Neuronal stem cell (in vitro differentiated cells): ENCODE measurements at regions not wholly inside any gene's neighbourhood (a gene's known extent, or its start where the extent isn't known, plus 50 kb on each side); places are given as distances from the start of the nearest gene placed in this dataset.
A peak's percentile ranks its signal among the peaks of the same experiment; 100 is the strongest.

Experiments used
- DNase-seq: peaks from one replicate; pipeline ENCODE4 v3.0.0-alpha.2; 2013; ENCODE audit warnings: low spot score
- H2AFZ ChIP-seq: one replicate; pipeline ENCODE4 v1.6.1; 2013; ENCODE audit warnings: mild to moderate bottlenecking, low read length, inconsistent platforms
- H2AK5ac ChIP-seq: 2 replicates; pipeline ENCODE4 v1.6.1; 2013; ENCODE audit warnings: low read depth, mild to moderate bottlenecking, inconsistent platforms, low read length, moderate library complexity, mixed read lengths
- H2BK120ac ChIP-seq: 2 replicates; pipeline ENCODE4 v1.6.1; 2013; ENCODE audit warnings: low read depth, mild to moderate bottlenecking, inconsistent platforms, low read length, moderate library complexity, mixed read lengths
- H2BK12ac ChIP-seq: one replicate; pipeline ENCODE4 v1.6.1; 2013; ENCODE audit warnings: low read length, inconsistent platforms
- H2BK15ac ChIP-seq: 2 replicates; pipeline ENCODE4 v1.6.1; 2013; ENCODE audit warnings: mild to moderate bottlenecking, low read length, inconsistent platforms, mixed read lengths
- H2BK5ac ChIP-seq: one replicate; pipeline ENCODE4 v1.6.1; 2013; ENCODE audit warnings: inconsistent platforms, mild to moderate bottlenecking, low read length, moderate library complexity
- H3K14ac ChIP-seq: one replicate; pipeline ENCODE4 v1.6.1; 2013; ENCODE audit warnings: low read length, inconsistent platforms
- H3K18ac ChIP-seq: 2 replicates; pipeline ENCODE4 v1.6.1; 2013; ENCODE audit warnings: low read length, inconsistent platforms
- H3K23ac ChIP-seq: 2 replicates; pipeline ENCODE4 v1.6.1; 2013; ENCODE audit warnings: low read depth, mild to moderate bottlenecking, mixed read lengths, low read length, inconsistent platforms; ENCODE audit not compliant: poor library complexity
- H3K27ac ChIP-seq: replicated peaks from 3 replicates; pipeline ENCODE4 v1.5.1; 2013; ENCODE audit warnings: low read length, inconsistent platforms
- H3K27me3 ChIP-seq, 3 experiments: 2 replicates each; pipeline ENCODE4 v1.6.1; 2013; ENCODE audit warnings: low read length in 3 of 3, mild to moderate bottlenecking in 2 of 3, inconsistent platforms in 1 of 3, low read depth in 1 of 3, mixed read lengths in 1 of 3, moderate library complexity in 1 of 3; ENCODE audit not compliant: control insufficient read depth in 3 of 3, insufficient read depth in 3 of 3
- H3K36me3 ChIP-seq, 2 donors: replicated peaks in 1 of 2; 2 replicates each; pipeline ENCODE4 v1.6.1; 2013; ENCODE audit warnings: low read length in 2 of 2; ENCODE audit not compliant: control insufficient read depth in 2 of 2, insufficient read depth in 2 of 2
- H3K4ac ChIP-seq: 2 replicates; pipeline ENCODE4 v1.6.1; 2013; ENCODE audit warnings: inconsistent platforms, mild to moderate bottlenecking, low read length, moderate library complexity
- H3K4me1 ChIP-seq, 2 donors: 1 replicate in 1 of 2; 2 replicates in 1 of 2; pipeline ENCODE4 v1.6.1; 2013; ENCODE audit warnings: low read length in 2 of 2, low read depth in 1 of 2; ENCODE audit not compliant: control insufficient read depth in 2 of 2, insufficient read depth in 1 of 2
- H3K4me2 ChIP-seq: one replicate; pipeline ENCODE4 v1.6.1; 2013; ENCODE audit warnings: mild to moderate bottlenecking, low read length, inconsistent platforms; ENCODE audit not compliant: insufficient read depth, poor library complexity, severe bottlenecking
- H3K4me3 ChIP-seq, 2 donors: 2 replicates each; pipeline ENCODE4 v1.5.1; 2013; ENCODE audit warnings: low read length in 2 of 2, mild to moderate bottlenecking in 2 of 2, inconsistent platforms in 1 of 2, moderate library complexity in 1 of 2
- H3K79me1 ChIP-seq: one replicate; pipeline ENCODE4 v1.6.1; 2013; ENCODE audit warnings: low read depth, mild to moderate bottlenecking, inconsistent platforms, low read length, moderate library complexity
- H3K9ac ChIP-seq: one replicate; pipeline ENCODE4 v1.6.1; 2013; ENCODE audit warnings: mild to moderate bottlenecking, low read depth, low read length, inconsistent platforms; ENCODE audit not compliant: poor library complexity
- H3K9me3 ChIP-seq, 2 donors: replicated peaks in 1 of 2; 2 replicates each; pipeline versions ENCODE3 to v1.6.1; 2013; ENCODE audit warnings: low read length in 2 of 2, mild to moderate bottlenecking in 2 of 2, inconsistent platforms in 1 of 2, low read depth in 1 of 2, mixed read lengths in 1 of 2, moderate library complexity in 1 of 2; ENCODE audit not compliant: control insufficient read depth in 2 of 2, insufficient read depth in 1 of 2
- H4K8ac ChIP-seq: one replicate; pipeline ENCODE4 v1.6.1; 2013; ENCODE audit warnings: low read depth, mild to moderate bottlenecking, inconsistent platforms, low read length, moderate library complexity
- H4K91ac ChIP-seq: one replicate; pipeline ENCODE4 v1.6.1; 2013; ENCODE audit warnings: low read length, low read depth, mild to moderate bottlenecking, inconsistent platforms; ENCODE audit not compliant: poor library complexity
- WGBS, 2 donors: extraction: QIAGEN DNeasy Blood & Tissue Kit; methylation state at CpG; one replicate each; pipeline ENCODE4 v1.1.7; 2013; ENCODE audit warnings: missing lambda C conversion rate in 2 of 2, mixed read lengths in 1 of 2; ENCODE audit not compliant: insufficient read length in 2 of 2, insufficient replicate concordance in 1 of 2; ENCODE audit errors: extremely low coverage in 2 of 2; 5-methylcytosine and 5-hydroxymethylcytosine counted together

DNA sequence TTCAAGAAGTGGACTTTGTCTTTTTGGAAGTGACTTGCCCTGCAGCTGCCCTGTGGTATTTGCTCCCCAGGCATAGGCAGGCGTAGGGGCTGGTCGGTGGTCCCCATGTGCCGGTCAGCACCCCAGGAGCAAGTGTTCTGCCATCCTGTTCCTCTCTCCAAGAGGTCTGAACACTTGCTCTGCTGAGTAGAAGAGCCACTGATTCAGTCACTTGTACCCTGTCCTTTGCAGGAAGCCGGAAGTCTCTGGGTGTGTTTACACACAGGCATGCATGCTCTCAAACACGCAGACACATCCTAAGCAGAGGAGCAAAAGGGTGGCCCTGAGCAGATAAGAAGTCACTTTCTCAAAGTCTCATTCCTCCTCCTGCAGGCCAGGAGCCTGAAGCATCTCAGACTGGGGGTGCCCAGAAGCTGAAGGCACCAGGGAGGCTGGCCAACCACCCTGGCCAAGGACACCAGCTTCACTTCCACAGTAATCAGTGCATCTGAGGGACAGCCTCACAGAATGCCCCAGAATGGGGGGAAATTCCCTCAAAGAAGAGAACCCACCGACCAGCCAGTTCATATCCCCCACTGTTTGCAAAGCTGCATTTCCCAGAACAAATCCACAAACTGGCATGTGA, 88.7 kb upstream of the POMGNT2 start:
- no peaks in the 10 kb centered on the region for H3K79me1 ChIP-seq
- H3K23ac ChIP-seq, result no peak overlapping the region
- DNase-seq, result no peak
- H2BK12ac ChIP-seq, result no peak overlapping the region
- H3K9me3 ChIP-seq, result peaks cover 0 to 3% of the 10 kb centered on the region in 2 donors
- H3K36me3 ChIP-seq, result no peaks in the 10 kb centered on the region
- no peak overlapping the region for H2BK120ac ChIP-seq
- H3K14ac ChIP-seq, result no peak overlapping the region
- WGBS, 2 donors, result no CpG with 5 or more reads among the region's 6 CpGs
- peaks cover 0 to 3% (median 0%) of the 10 kb centered on the region in 3 experiments for H3K27me3 ChIP-seq
- H2AK5ac ChIP-seq, result no peak overlapping the region
- no peak overlapping the region for H3K4me2 ChIP-seq
- H3K4me1 ChIP-seq, result no peaks in the 10 kb centered on the region
- no peak overlapping the region for H2BK5ac ChIP-seq
- no peak overlapping the region for H3K27ac ChIP-seq
- H3K18ac ChIP-seq, result peak overlapping the region; percentile 23
- no peak overlapping the region for H3K4ac ChIP-seq
- no peak overlapping the region for H3K4me3 ChIP-seq
- no peak overlapping the region for H4K8ac ChIP-seq
- no peak overlapping the region for H3K9ac ChIP-seq
- no peak overlapping the region for H4K91ac ChIP-seq
- no peak overlapping the region for H2BK15ac ChIP-seq
- no peak overlapping the region for H2AFZ ChIP-seq

DNA sequence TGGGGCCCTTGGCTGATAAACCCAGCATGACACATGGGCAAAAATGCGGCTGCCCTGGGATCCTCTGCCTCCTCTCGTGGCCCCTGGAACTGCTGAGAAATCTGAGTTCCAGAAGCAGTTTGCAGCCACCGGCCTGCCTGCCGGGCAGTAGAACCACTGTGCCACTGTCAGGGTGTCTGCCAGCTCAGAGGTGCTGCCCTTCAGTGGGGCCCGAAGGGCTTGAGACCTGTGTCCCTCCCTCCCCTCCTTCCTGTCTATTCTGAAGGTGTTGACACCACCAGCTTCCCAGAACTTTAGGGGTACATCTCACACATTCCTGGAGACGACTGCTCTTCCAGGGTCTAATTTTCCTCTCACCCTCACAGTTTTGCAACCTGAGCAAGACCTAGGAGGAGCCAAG, 88.2 kb upstream of the POMGNT2 start:
- no peak overlapping the region for H3K18ac ChIP-seq
- no peak overlapping the region for H3K23ac ChIP-seq
- H2BK15ac ChIP-seq, result no peak overlapping the region
- no peak overlapping the region for H3K9ac ChIP-seq
- H3K4me2 ChIP-seq, result no peak overlapping the region
- H3K4me3 ChIP-seq, result no peak overlapping the region
- no peak overlapping the region for H3K27ac ChIP-seq
- H2BK12ac ChIP-seq, result no peak overlapping the region
- no CpG with 5 or more reads among the region's 6 CpGs for WGBS, 2 donors
- peaks cover 0 to 3% (median 0%) of the 10 kb centered on the region in 3 experiments for H3K27me3 ChIP-seq
- H4K8ac ChIP-seq, result no peak overlapping the region
- H3K79me1 ChIP-seq, result no peaks in the 10 kb centered on the region
- H2AK5ac ChIP-seq, result no peak overlapping the region
- H3K9me3 ChIP-seq, result peaks cover 0 to 3% of the 10 kb centered on the region in 2 donors
- no peaks in the 10 kb centered on the region for H3K36me3 ChIP-seq
- H2BK5ac ChIP-seq, result no peak overlapping the region
- H3K14ac ChIP-seq, result no peak overlapping the region
- H3K4me1 ChIP-seq, result no peaks in the 10 kb centered on the region
- DNase-seq, result no peak
- no peak overlapping the region for H3K4ac ChIP-seq
- no peak overlapping the region for H2AFZ ChIP-seq
- H2BK120ac ChIP-seq, result no peak overlapping the region
- H4K91ac ChIP-seq, result no peak overlapping the region

DNA sequence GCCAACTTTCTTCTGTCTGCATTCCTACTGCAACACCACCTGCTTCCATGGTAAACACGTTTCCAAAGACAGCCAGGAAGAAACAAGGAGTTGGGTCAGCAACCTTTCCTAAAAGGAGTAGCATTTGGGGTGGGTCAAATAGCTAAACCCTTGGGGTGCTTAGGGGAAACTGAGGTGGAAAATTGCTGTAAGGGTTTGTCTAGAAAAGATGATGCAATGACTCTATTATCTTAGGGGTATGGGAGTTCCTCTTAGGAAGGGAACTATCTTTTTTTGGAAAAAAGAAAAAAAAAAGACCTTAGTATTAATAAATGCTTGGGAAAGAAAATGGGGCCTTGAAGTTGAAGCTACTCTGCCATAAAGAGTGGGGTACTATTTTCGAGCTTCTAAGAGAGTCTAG, 86.1 kb upstream of the POMGNT2 start:
- H3K36me3 ChIP-seq, result no peaks in the 10 kb centered on the region
- H3K23ac ChIP-seq, result no peak overlapping the region
- no peak overlapping the region for H2BK5ac ChIP-seq
- no peak overlapping the region for H2BK15ac ChIP-seq
- H3K4ac ChIP-seq, result no peak overlapping the region
- H4K91ac ChIP-seq, result no peak overlapping the region
- no peaks in the 10 kb centered on the region for H3K4me1 ChIP-seq
- peaks cover 0 to 3% of the 10 kb centered on the region in 2 donors for H3K9me3 ChIP-seq
- no peak for DNase-seq
- H3K14ac ChIP-seq, result no peak overlapping the region
- H3K4me2 ChIP-seq, result no peak overlapping the region
- H2BK12ac ChIP-seq, result no peak overlapping the region
- H3K9ac ChIP-seq, result no peak overlapping the region
- H3K27me3 ChIP-seq, result peaks cover 0 to 3% (median 0%) of the 10 kb centered on the region in 3 experiments
- no peaks in the 10 kb centered on the region for H3K79me1 ChIP-seq
- WGBS, 2 donors, result no CpG with 5 or more reads among the region's 2 CpGs
- H3K4me3 ChIP-seq, result no peak overlapping the region
- H4K8ac ChIP-seq, result no peak overlapping the region
- H2AFZ ChIP-seq, result no peak overlapping the region
- no peak overlapping the region for H3K27ac ChIP-seq
- H3K18ac ChIP-seq, result no peak overlapping the region
- H2AK5ac ChIP-seq, result no peak overlapping the region
- H2BK120ac ChIP-seq, result no peak overlapping the region

DNA sequence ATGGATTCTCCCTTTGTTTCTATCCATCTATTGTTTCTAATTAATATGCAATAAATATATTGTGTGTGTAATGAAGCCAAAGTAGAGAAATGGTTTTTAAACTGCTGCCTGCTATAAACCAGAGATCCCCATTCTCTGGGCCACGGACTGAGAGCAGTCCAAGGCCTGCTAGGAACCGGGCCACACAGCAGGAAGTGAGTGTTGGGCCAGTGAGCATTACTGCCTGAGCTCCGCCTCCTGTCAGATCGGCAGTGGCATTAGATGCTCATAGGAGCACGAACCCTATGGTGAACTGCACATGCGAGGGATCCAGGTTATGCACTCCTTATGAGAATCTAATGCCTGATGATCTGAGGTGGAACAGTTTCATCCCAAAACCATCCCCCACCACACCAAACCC, 85.2 kb upstream of the POMGNT2 start:
- no peak for DNase-seq
- no CpG with 5 or more reads among the region's 6 CpGs for WGBS, 2 donors
- H3K4me1 ChIP-seq, result no peaks in the 10 kb centered on the region

More for the DNA sequence above, 85.2 kb upstream of the POMGNT2 start:
- Histone ChIP-seq H2BK12ac (no peak overlapping the region), H2AK5ac (no peak overlapping the region), H2BK5ac (no peak overlapping the region), H3K79me1 (no peaks in the 10 kb centered on the region), H4K8ac (no peak overlapping the region), H3K9ac (no peak overlapping the region), H3K23ac (no peak overlapping the region), H3K4me3 (no peak overlapping the region), H2AFZ (no peak overlapping the region), H3K14ac (no peak overlapping the region), H3K4ac (no peak overlapping the region), H3K27ac (no peak overlapping the region), H3K9me3 (peaks cover 0 to 3% of the 10 kb centered on the region in 2 donors), H3K36me3 (no peaks in the 10 kb centered on the region), H2BK120ac (no peak overlapping the region), H3K18ac (no peak overlapping the region), H3K4me2 (no peak overlapping the region), H2BK15ac (no peak overlapping the region), H3K27me3 (peaks cover 0 to 3% (median 0%) of the 10 kb centered on the region in 3 experiments), H4K91ac (no peak overlapping the region)
